ENCODE measurements at regions not wholly inside any gene's neighbourhood (a gene's known extent, or its start where the extent isn't known, plus 50 kb on each side); places are given as distances from the start of the nearest gene placed in this dataset.

GRCh38 chr10:130905386-130905785 is 406.1 kb downstream of the TCERG1L start:
- no peaks in the 10 kb centered on the region for H3K27me3 ChIP-seq (ENCODE audit: insufficient read depth, low read depth)
- H3K4me2 ChIP-seq = no peak overlapping the region
- no peaks in the 10 kb centered on the region for H3K36me3 ChIP-seq (ENCODE audit: insufficient read depth)
- H3K27ac ChIP-seq = no peak overlapping the region
- no peak for TF ChIP-seq CTCF (conservative IDR thresholded peaks at IDR 0.05; ENCODE audit: low read depth, low read length)
- H3K4me1 ChIP-seq (ENCODE audit: low read depth, poor library complexity, severe bottlenecking) = no peaks in the 10 kb centered on the region
- no peak overlapping the region for H2AFZ ChIP-seq (ENCODE audit: low read depth)
- H3K4me3 ChIP-seq (IDR thresholded peaks at IDR 0.05; ENCODE audit: insufficient read depth, low read depth, low read length) = no peak overlapping the region
- H4K20me1 ChIP-seq (ENCODE audit: insufficient read depth) = no peaks in the 10 kb centered on the region
- H3K9ac ChIP-seq = no peak overlapping the region
- H3K79me2 ChIP-seq (ENCODE audit: insufficient read depth, low read depth) = no peaks in the 10 kb centered on the region

GRCh38 chr10:130905921-130906320 is 405.6 kb downstream of the TCERG1L start:
- Histone ChIP-seq H3K36me3 (ENCODE audit: insufficient read depth) (no peaks in the 10 kb centered on the region), H3K9ac (no peak overlapping the region), H2AFZ (ENCODE audit: low read depth) (no peak overlapping the region), H3K27me3 (ENCODE audit: insufficient read depth, low read depth) (no peaks in the 10 kb centered on the region), H3K4me3 (IDR thresholded peaks at IDR 0.05; ENCODE audit: insufficient read depth, low read depth, low read length) (no peak overlapping the region), H3K4me2 (no peak overlapping the region), H3K27ac (no peak overlapping the region), H4K20me1 (ENCODE audit: insufficient read depth) (no peaks in the 10 kb centered on the region), H3K79me2 (ENCODE audit: insufficient read depth, low read depth) (no peaks in the 10 kb centered on the region), H3K4me1 (ENCODE audit: low read depth, poor library complexity, severe bottlenecking) (no peaks in the 10 kb centered on the region)
- TF ChIP-seq CTCF (conservative IDR thresholded peaks at IDR 0.05; ENCODE audit: low read depth, low read length) = no peak

- no peak for TF ChIP-seq CTCF (conservative IDR thresholded peaks at IDR 0.05; ENCODE audit: low read depth, low read length)
- Histone ChIP-seq H3K4me3 (IDR thresholded peaks at IDR 0.05; ENCODE audit: insufficient read depth, low read depth, low read length) (no peak overlapping the region), H2AFZ (ENCODE audit: low read depth) (no peak overlapping the region), H3K4me1 (ENCODE audit: low read depth, poor library complexity, severe bottlenecking) (no peaks in the 10 kb centered on the region), H3K36me3 (ENCODE audit: insufficient read depth) (no peaks in the 10 kb centered on the region), H3K4me2 (no peak overlapping the region), H3K9ac (no peak overlapping the region), H3K27me3 (ENCODE audit: insufficient read depth, low read depth) (no peaks in the 10 kb centered on the region), H3K27ac (no peak overlapping the region), H3K79me2 (ENCODE audit: insufficient read depth, low read depth) (no peaks in the 10 kb centered on the region), H4K20me1 (ENCODE audit: insufficient read depth) (no peaks in the 10 kb centered on the region)
Measured at GRCh38 chr10:130910848-130911247, 400.7 kb downstream of the TCERG1L start.

GRCh38 chr10:130913844-130914243 is 397.7 kb downstream of the TCERG1L start:
- H3K4me2 ChIP-seq = no peak overlapping the region
- no peak overlapping the region for H2AFZ ChIP-seq (ENCODE audit: low read depth)
- no peak for TF ChIP-seq CTCF (conservative IDR thresholded peaks at IDR 0.05; ENCODE audit: low read depth, low read length)
- H3K27me3 ChIP-seq (ENCODE audit: insufficient read depth, low read depth) = no peaks in the 10 kb centered on the region
- no peak overlapping the region for H3K9ac ChIP-seq
- H3K4me3 ChIP-seq (IDR thresholded peaks at IDR 0.05; ENCODE audit: insufficient read depth, low read depth, low read length) = no peak overlapping the region
- no peaks in the 10 kb centered on the region for H3K36me3 ChIP-seq (ENCODE audit: insufficient read depth)
- no peaks in the 10 kb centered on the region for H4K20me1 ChIP-seq (ENCODE audit: insufficient read depth)
- no peak overlapping the region for H3K27ac ChIP-seq
- H3K79me2 ChIP-seq (ENCODE audit: insufficient read depth, low read depth) = no peaks in the 10 kb centered on the region
- H3K4me1 ChIP-seq (ENCODE audit: low read depth, poor library complexity, severe bottlenecking) = no peaks in the 10 kb centered on the region

- H3K4me3 ChIP-seq (IDR thresholded peaks at IDR 0.05; ENCODE audit: insufficient read depth, low read depth, low read length) = no peak overlapping the region
Measured at GRCh38 chr10:130914367-130914766, 397.2 kb downstream of the TCERG1L start.

More at GRCh38 chr10:130914367-130914766, 397.2 kb downstream of the TCERG1L start:
- H4K20me1 ChIP-seq (ENCODE audit: insufficient read depth) = no peaks in the 10 kb centered on the region
- no peak overlapping the region for H2AFZ ChIP-seq (ENCODE audit: low read depth)
- H3K27me3 ChIP-seq (ENCODE audit: insufficient read depth, low read depth) = no peaks in the 10 kb centered on the region
- no peak overlapping the region for H3K4me2 ChIP-seq
- TF ChIP-seq CTCF (conservative IDR thresholded peaks at IDR 0.05; ENCODE audit: low read depth, low read length) = no peak
- no peaks in the 10 kb centered on the region for H3K4me1 ChIP-seq (ENCODE audit: low read depth, poor library complexity, severe bottlenecking)
- H3K27ac ChIP-seq = no peak overlapping the region
- no peaks in the 10 kb centered on the region for H3K79me2 ChIP-seq (ENCODE audit: insufficient read depth, low read depth)
- H3K36me3 ChIP-seq (ENCODE audit: insufficient read depth) = no peaks in the 10 kb centered on the region
- H3K9ac ChIP-seq = no peak overlapping the region

Data from KMS-11 (cell line).